AG08396 (cell line): ENCODE measurements at regions not wholly inside any gene's neighbourhood (a gene's known extent, or its start where the extent isn't known, plus 50 kb on each side); places are given as distances from the start of the nearest gene placed in this dataset.

Experiments used
- DNase-seq: peaks from one replicate; pipeline ENCODE4 v3.0.0; 2012; ENCODE audit warnings: low spot score, mixed read lengths

DNA sequence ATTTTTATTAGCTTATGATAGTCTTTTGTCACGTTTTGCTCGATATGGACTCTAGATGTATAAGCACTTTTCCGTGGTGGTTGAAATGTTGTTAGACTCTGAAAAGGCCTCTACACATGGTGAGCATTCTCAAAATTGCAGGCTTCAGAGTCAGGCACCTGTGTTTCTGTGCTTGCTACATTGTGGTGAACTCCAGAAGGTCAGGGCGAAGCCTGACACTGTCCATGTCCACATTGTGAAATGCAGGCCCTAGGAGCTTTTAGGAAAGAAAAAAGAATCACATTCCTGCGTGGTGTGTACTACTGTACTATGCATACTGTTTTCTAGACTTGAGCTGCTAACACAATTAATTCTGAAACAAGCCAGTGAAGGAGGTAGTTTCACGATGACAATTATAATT lies 86.3 kb downstream of the HS3ST1 start:
- DNase-seq = no peak

DNA sequence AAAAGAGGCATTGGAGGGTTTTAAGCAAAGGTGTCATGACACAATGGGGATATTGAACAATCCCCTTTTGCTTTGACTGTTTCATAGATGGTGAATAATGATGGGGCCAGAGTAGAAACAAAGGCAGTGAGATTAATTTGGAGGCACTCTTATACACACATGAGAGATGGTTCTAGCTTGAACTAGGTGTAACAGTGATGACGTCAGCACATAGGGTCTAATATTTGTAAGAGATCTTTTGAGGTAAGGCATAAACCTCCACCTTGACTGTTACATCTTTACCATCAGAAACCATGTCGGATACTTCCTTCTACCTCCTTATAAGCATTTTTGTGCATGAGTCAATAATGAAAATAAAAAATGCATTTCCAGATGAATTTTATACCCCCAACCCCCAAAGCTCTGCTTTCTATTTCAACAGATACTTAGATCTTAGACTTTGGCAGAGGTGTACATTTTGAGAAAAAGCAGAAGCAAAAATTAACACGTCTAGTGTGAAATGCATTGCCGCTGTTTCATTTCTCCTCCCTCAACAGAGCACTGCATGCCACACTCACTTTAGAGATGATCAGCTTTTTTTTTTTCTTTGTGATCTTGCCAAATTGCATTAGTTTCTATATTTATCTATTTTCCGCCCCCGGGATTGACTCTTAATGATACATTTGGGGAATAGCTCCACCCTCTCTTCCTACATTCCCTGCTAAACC lies 87.2 kb downstream of the HS3ST1 start:
- DNase-seq = no peak

DNA sequence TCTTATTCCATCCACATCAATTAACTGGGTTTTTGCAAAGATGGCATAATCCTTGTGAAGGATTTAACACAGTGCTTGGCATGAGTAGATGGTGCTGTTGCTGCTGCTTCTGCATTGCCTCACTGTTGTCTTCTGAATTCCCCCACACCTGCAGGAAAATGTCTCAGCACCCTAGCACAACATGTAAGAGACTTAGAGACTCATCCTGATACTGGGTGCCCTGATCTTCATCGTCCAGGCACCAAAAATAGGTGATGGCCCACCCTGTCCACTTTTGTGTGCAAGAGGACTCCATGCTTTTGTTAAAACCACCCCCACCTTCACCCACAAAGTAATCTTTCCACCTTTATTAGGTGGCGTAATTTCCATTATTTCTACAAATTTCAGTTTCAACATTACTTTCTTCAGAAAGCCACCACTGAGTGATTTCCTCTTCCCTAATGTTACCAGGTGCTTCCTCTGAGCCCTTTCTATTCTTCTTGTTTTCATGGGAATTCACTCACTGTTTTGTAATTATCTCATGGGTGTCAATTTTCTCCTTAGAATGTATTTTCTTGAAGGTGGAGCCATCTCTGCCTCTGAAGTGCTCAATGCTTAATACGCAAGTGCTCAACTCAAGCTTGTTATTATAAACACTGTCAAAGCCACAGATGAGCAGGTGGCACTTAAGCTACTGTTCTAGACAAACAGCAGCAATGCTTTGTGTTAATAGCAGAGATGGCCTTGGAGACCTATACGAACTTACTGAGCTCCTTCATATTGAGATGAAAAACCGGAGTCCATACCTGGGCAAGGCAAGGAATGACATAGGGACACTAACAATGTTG lies 89.5 kb downstream of the HS3ST1 start:
- no peak for DNase-seq

DNA sequence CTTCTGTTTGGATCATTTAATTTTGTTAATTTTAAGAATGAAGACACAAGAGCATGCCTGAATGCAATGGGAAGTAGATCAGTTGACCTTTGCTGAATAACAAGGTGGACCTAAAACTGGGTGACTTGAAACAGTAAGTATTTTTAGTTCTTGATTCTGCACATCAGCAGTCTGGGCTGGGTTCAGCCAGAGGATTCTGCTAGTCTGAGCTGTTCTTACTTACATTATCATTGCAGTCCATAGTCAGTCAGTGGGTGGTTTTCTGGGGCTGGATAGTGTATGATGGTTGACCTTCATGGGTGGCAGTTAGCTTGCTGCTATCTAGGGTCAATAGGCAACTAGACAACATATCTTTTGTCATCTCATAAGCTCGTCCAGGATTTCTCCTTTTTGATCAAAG lies 91.4 kb downstream of the HS3ST1 start:
- DNase-seq = no peak

DNA sequence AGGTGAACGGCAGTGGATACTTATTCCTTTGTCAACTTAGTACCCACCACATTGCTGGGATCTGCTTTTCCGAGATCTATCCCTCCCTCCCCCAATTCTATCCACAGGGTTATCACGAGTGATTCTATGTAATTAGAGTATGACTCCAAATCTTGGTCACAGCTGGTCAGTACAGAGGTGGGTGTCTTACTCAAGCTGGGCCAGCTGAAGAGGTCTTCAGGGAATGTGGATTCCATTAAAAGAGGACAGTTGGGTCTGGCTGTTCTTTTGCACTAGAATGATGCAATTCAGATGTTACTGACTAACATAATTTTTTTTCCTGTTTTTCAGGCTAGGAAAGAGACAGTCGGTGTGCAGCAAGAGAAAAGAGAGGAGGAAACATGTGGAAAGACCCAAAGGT lies 92.3 kb downstream of the HS3ST1 start:
- DNase-seq = no peak

DNA sequence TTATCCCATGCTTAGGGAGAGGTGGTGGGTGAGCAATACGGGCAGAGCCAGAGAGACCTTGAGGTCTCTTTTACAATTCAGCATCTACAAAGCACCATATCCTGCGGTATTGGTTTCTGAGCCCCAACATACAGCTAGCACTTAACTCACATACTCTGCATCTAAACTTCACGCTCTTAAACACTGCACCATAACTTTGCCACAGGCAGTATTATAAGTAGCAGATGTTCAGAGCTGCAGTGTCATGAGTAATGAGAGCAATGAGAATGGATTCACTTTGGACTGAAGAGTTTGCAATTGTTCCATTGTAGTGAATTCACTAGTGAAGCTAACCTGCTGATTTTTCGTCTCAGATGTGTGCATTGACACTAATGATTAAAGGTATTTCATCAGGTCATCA lies 93.8 kb downstream of the HS3ST1 start:
- DNase-seq = no peak

DNA sequence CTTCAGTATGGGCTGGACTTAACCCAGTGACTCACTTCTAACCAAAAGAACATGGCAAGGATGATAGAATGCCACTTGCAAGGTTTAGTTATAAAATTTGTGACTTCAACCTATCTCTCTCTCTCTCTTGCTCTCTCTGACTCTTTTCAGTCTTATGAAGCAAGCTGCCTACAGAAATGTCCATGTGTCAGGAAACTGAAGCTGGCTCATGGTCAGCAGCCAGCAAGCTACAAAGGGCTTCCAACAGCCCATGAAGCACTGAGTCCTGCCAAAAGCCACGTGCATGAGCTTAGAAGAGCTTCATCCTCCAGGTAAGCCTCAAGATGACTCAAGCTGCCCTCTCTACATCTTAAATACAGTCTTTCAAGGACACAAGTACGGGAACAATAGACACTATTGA lies 100.3 kb downstream of the HS3ST1 start:
- DNase-seq = no peak

DNA sequence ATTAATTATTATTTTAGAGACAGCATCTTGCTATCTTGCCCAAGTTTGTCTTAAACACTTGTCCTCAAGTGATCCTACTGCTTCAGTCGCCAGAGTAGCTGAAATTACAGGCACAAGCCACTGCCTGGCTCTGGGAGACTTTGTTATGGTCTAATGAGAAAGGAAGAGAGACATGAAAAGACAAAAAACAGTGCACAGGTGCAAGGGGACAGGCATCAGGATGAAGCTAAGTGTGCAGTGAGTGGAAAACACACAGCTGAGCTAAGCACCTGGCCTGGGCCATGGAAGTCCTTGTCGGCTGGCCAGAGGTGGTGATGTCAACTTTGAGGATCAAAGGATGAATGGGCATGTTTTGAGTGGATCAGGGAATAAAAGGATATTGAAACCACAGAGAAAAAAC lies 102.7 kb downstream of the HS3ST1 start:
- no peak for DNase-seq

DNA sequence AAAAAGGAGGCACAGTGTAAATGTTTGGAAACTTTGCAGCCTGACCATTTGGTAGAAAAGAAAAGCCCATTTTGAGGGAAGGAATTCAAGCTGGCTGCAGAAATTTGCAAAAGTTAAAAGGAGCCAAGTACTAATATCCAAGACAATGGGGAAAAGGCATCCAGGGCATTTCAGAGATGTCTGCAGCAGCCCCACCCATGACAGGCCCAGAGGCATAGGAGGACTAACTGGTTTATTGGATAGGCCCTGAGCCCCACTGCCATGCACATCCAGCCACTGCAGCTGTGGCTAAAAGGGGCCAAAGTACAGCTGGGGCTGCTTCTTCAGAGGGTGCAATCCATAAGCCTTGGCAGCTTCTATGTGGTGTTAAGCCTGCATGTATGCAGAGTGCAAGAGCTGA lies 104.9 kb downstream of the HS3ST1 start:
- DNase-seq = no peak

DNA sequence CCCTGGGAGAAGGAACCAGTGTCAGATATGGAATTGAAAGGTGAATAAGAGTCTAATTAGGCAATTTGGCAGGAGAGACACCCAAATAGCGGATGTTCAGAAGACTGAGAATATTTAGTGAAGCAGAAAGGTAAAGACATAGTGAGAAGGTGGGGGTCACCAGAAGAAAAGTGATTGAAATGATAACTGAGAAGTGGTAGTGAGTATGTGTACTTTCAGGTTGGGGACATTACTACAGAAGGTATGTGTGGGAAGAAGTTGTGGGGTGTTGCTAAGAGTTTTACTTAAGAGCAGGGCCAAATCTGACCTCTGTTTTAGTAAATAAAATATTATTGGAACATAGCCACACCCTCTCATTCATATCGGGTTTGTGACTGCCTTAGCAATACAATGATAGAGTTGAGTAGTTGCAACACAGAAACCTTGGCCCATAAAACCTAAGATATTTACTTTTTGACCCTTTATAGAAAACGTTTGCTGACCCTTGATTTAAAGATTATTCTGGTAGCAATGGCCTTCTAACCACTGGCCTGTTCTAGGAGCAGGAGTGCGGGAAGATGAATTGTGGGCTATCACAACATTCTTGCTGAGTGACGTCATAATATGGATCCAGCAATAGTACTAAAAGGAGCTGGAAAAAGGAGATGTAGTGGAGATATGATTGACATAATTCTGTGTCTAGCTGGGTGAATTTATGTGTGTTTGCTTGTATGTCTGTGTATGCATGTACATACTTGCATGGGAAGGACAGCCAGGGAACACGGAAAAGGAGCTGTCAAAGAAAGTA lies 115.3 kb downstream of the HS3ST1 start:
- no peak for DNase-seq

DNA sequence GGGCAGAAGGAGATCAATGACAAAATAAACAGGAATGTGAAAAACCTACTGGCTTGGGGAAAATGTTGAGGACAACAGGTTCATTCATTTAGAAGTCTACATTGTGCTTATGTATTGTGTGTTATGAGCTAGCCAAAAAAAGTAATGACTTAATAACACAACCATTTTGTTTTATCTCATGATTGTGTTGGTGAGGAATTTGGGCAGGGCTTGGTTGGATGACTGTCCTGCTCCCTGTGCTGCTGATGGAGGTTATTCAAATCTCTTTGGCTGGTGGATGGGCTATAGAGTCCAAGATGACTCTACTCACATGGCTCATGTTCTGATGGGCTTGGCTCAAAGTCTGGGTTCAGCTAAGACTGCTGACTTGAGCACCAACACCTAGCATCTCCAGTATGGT lies 116.3 kb downstream of the HS3ST1 start:
- DNase-seq = no peak

DNA sequence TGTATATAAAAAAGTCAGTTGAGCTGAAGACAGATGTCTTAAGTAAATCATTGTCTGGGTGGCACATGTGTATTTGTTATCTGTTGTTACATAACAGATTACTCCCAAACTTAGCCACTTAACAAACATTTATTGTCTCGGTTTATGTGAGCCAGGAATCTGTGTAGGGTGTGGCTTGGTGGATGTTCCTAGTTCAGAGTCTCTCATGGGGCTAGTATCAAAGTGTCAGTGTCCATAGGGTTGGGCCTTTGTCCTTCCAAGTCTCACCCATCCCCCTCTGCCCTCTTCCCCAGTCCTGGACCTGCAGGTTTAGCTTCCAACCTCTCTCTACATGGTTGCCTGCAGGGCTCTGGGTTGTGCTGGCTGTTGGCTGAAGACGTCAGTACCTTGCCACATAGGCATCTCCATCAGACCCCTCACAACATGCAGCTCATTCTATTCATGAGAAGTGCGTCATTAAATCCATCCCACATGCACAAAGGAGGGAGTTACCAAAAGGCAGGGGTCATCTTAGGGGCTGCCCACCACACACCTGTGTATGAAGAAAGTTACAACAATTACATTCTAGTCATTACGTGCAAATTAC lies 127.5 kb downstream of the HS3ST1 start:
- no peak for DNase-seq

DNA sequence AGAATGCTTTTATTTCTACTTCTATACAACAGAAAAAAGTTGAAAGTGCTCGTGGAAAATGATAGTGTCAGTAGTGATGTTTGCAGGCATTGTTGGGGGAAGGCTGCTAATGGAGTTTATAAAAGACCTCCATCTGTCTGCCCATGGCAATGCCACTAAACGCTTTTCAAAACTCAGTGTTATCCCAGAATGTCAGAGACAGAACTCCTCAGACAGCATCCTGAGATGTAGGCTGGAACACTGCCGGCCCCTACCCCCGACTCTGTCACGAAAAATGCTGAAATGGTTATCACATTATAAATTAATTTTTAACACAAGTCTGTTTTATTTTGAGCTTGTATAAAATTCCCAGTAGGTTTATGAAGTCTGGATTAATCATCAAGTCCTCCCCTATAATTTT lies 128.9 kb downstream of the HS3ST1 start:
- no peak for DNase-seq

DNA sequence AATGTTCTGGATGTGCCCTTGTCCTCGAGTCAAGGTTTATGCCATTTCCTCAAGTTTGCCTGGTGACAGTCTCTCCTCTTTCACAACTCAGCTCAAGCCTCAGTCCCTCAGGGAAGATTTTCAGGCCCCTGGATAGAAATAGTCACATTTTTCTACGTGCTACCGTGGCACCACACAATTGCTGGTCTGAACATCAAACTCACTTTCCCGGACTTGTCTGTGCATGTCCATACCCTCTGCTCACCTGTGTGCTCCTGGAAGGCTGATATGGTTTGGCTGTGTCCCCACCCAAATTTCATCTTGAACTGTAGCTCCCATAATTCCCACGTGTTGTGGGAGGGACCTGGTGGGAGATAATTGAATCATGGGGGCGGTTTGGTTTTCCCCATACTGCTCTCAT lies 129.7 kb downstream of the HS3ST1 start:
- DNase-seq = no peak

DNA sequence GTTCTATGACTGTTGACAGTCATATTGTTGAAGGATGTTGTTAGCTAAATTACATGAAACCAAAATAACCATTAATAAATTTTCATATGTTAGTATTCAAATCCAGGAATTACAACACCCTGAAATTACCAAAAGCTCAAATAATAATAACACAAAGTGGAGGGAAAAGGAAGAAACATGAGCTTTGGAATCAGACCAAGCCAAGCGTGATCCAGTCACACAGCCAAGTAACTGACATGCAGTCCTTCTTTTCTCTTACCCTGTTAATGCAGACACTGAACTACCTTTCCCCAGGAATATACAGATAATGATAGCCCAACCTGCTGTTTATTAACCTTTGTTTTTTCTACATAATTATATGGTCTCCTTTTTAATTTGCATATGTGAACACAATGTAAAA lies 130.2 kb downstream of the HS3ST1 start:
- no peak for DNase-seq

DNA sequence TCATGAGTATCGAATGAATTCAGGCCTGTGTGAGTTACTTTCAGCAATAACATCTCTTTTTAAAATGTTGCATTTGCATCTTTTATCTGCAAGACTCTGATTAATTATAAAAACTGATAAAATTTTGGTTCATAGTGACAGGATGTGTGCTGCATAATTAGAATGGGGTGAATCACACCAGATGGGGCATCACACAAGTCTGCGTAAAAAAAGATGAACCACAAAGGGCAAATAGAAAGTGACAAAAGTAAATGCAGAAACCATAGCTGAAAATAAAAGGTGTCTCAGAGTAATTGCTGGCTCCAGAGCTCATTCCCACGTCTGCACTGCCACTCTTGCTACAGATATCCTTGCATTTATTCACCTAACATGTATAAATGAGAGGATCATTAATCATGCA lies 131.1 kb downstream of the HS3ST1 start:
- DNase-seq = no peak

DNA sequence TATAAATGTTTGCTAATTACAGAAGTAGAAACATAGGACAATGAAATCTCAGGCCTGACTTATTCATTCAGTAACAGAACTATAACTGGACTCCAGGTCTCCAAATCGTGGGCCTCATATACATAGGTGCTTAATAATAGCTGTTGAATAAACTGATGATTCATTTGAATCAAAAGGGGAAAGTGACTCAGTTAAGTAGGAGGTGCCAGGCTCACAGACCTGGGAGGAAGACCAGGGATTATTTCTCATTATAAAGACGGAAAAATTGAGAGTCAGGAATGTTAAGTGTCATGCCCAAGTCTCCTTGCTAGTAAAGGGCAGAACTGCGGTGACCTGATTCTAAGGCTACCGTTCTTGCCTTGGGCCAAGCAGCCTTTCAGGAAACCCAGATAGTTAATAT lies 131.5 kb downstream of the HS3ST1 start:
- DNase-seq = no peak

DNA sequence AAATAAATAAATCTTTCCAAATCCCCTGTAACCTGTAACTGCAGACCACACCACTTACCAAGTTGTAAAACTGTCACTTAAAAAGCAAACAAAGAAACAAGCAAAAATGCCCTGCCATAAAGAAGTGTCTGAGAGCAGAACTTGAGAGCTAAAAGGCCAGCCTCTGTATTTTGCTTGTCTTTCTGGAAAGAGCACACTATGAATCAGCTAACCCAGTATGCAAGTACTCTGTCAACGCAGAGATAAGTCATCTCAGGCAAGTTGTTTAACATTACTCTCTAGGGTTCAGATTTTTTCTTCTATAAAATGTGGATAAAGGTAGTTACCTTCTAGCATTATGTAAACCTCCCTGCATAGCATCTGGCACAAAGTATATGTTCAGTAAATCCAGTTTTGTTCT lies 134.8 kb downstream of the HS3ST1 start:
- DNase-seq = no peak

DNA sequence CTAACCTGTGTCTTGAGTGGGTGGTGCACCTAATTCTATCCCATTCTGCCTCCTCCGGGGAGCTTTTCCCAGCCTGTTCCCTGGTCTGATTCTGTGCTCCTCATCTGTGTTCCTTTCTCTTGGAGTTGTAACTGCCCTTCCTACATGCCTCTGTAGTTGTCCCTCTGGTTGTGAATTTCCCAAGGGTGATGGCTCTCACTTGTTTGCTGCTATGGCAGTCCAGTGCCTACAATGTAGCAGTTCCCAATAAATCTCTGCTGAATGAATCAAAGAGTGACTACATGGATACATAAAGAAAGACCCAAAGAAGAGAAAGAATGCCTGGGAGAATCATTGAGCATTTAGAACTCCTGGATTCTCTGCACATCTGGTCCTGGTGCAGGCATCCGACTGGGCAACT lies 141.6 kb downstream of the HS3ST1 start:
- no peak for DNase-seq

DNA sequence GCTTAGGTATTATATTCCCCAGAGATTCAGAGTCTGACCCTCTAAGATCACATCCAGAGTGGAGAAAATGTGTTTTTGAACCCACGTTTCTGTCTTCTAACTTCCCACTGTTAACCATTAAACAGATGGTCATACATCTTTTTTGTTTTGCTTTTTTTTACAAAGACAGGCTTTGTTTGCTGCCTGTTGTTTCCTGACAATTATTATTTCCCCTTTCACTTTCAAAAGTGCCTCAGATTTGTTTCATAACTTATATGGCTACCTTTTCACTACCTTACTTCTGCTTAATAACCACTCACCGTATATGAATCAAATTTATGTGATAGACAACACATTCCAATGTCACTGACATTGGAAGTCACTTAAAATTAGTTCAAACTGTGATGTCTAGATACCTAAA lies 142.2 kb downstream of the HS3ST1 start:
- DNase-seq = no peak

DNA sequence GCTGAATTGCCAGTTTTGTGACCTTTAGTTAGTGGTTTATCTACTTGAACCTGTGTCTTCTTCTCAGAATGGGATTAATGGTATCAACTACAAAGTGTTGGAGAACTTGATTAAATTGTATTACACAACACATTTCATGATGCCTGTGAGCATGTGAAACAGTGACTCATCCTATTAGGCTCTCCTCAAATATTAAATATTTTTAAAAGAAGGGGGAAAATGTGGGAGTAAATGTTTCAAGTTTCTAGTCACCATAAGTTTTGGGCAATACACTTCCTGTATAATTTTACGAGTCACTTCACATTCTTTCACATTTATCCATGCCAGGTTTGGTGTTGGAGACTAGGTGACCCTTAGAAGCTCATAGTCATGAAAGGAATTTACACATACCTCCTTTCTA lies 147.0 kb downstream of the HS3ST1 start:
- DNase-seq = no peak

DNA sequence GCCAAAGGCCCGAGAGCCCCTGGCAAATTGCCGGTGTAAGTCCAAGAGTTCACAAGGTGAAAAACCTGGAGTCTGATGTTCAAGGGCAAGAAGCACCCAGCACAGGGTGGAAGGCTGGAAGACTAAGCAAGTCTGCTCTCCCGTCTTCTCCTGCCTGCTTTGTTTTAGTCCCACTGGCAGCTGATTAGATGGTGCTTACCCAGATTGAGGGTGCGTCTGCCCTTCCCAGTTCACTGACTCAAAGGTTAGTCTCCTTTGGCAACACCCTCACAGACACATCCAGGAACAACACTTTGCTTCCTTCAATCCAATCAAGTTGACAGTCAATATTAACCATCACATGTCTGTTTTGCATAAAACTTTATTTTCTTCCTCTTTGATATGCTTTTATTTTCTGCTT lies 157.4 kb downstream of the HS3ST1 start:
- no peak for DNase-seq

DNA sequence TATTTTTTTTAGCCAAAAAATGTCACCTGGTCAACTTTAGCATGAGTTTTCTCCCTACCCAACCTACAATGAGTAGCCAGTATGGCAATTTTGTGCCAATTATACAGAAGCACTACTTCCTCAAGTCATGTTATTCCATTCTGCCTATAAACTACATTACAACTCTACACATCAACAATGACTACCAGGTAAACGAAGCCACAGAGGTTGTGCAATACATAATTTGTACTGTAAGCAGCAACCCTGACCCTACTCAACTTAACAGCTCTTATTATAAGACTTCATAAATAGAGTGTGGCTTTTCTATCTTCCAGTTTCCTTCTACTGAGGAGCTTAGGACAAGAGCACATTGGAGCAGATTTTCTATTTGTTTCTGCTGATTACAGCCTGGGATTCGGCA lies 160.5 kb downstream of the HS3ST1 start:
- no peak for DNase-seq
